GM18868 (cell line): ENCODE measurements at regions not wholly inside any gene's neighbourhood (a gene's known extent, or its start where the extent isn't known, plus 50 kb on each side); places are given as distances from the start of the nearest gene placed in this dataset.
"Not testable (repeated sequence)": the region's sequence is repeated elsewhere in the genome, so short reads cannot be mapped to it uniquely, and the experiment has no call there.

Experiments
- ATAC-seq: cut with Tn5 transposase; IDR thresholded peaks from one replicate; pipeline ENCODE4 v1.9.1; 2021; ENCODE audit warnings: mild to moderate bottlenecking, moderate library complexity; ENCODE audit not compliant: unreplicated experiment

DNA sequence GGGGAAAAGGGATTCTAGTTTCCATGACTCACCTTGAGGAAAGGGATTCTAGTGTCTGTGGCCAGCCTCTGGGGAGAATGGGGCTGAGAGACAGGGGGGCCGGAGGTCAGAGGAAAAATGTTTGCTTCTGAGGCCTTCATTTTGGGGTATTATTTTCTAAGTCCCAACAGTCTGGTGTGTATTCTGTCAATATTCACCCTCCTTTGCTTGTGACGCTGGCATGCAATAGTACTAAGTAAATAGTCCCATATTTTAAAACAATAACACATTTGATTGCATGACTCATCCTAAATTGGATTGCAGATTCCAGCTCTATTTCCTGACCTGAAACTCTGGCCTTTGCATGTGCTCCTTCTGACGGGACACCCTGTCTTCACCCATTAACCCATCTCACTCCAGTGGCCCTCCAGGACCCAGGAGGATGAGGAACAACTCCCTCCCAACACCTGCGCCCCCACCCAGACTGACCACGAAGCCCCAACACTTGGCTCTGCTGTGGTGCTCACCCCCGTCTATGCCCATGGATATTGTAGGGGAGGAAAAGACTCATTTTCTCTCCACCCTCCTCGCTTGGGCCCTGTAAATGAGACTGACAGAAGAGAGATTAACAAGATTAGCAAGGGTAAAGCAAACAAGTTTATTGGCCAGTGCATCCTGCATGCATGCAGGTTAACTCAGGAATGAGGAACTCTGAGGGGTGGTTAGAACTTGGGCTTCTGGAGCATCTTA lies 495.6 kb upstream of the KLF6 start:
- no peak for ATAC-seq

DNA sequence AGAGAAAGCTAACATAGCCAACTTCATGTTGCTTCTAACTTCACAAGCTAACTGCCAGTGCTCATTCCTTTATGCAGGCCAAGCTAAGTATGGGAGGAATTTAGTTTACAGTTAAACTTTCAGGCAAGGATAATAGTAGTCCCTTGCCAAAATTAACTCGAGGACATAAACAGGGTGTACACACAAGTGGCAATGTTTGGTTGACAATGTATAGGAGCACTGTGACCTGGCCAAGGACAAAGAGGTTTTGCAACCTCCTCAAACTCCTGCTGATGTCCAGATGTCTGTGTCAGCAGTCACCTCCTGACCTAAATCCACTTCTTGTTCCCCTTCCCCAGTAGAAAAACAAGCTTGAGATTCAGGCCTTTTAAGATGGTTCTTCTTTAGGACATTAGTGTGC lies 494.6 kb upstream of the KLF6 start:
- ATAC-seq, result no peak

DNA sequence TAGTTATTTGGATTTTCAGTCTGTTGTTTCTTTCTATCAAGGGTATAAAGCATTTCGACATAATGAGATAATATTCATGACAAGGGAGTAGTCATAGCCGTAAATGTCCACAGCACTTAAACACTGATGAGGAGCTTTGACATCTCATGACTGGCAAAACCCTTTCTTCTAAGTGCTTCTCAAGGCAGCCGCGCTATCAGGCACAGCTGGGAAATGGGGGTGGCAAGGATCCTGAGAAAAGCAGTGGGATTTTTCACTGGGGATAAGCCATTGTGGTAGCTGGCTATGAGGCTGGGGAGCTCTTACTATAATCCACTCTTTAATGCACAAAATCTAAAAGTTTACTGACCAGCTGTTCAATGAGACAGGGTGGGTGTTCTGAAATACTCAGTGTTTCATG lies 493.2 kb upstream of the KLF6 start:
- ATAC-seq, result no peak

DNA sequence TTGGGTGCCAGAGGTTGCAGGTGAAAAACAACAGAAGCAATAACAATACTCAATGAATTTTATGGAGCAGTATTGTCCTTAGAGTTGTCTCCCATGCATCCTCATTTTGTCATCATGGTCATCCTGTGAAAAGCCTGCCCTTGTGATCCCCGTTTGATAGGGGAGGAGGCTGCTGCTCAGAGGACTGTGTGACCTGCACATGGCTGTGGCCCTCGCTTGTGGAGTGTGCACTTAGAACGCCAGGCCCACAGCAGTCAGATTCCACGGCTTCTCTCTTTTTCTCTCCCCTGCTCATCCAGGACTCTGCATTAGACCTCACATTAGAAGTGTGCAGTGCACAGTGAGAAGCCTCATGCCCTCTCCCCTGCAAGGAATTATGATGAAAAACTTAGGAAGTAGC lies 491.1 kb upstream of the KLF6 start:
- ATAC-seq, result no peak

DNA sequence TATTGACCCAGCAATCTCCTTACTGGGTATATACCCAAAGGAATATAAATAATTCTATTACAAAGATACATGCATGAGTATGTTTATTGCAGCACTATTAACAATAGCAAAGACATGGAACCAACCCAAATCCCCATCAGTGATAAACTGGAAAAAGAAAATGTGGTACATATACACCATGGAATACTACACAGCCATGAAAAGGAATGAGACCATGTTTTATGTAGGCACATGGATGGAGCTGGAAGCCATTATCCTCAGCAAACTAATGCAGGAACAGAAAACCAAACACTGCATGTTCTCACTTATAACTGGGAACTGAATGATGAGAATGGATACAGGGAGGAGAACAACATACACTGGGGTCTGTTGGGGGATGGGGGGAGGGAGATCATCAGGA lies 489.7 kb upstream of the KLF6 start:
- ATAC-seq, result not testable (repeated sequence)

DNA sequence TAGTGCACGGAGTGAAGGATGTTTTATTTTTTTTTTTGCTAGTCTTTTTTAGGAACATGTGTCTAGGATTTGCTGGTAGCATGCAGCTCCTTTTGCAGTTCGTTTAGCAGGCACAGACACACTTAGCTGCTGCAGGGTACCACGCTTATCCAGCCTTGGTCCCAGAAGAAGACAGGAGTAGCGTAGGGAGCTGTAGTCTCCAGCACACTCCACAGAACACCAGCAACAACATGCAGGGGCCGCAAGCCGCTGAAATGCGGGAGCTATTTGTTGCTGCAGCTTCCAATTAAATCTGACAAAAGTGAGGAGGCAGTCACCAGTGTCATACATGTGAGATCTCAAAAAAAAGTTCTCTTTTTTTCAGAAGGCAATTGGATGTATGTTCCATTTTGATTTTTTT lies 486.2 kb upstream of the KLF6 start:
- no peak for ATAC-seq

DNA sequence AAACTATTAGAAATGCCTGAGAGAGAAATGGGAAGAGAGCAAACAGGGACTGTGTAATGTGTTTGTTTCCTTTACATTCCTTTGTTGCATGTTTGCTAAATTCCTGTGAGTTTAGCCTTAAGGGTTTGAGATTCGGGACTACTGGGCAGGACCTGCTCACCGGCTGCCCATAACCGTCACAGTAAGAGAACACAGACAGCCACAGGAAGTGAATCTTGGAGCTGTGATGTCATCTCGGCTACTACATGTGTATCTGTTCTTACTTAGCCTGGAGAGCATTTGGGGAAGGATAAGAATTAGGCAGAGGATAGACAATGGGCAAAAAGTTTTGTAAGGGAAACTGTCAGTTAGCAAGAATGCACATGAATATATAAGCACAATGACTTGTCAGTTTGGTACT lies 485.1 kb upstream of the KLF6 start:
- no peak for ATAC-seq

DNA sequence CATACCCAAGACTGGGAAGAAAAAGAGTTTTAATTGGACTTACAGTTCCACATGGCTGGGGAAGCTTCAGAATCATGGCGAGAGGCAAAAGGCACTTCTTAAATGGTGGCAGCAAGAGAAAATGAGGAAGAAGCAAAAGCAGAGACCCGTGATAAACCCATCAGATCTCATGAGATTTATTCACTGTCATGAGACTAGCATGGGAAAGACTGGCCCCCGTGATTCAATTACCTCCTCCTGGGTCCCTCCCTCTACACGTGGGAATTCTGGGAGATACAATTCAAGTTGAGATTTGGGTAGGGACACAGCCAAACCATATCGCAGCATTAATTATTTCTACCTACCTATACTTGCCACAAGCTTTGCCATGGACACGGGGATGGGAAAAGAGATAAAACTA lies 483.5 kb upstream of the KLF6 start:
- not testable (repeated sequence) for ATAC-seq

DNA sequence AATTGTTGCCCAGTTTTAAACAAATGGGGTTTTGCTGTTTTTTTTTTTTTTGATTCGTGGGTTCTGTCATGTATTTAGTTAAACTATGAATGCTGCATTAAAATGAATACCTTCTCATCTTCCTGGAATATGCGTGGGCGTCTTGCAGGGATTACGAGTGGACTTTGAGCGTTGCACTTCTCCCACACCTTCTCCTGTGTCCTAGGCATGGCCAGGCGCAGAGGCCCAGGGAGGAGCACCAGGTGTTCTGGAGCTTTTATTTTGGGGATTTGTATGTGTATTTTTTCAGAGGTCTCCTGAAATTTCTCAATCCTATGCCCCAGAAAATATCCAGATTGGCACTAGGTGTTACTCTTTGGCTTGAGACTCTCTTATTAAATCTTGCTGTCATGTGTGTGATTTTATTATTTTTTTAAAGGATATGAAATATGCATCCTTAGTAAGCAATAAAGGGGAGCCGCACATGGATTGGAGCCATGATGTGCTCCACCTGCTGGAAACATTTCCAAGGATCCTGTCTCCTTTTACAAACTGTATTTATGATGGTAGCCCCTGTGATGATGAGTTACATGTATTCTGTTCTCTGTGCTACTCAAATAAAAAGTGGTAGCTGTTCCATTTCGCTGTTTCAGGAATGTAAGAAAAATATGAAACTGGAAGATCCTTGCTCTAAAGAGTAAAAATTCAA lies 482.2 kb upstream of the KLF6 start:
- no peak for ATAC-seq

DNA sequence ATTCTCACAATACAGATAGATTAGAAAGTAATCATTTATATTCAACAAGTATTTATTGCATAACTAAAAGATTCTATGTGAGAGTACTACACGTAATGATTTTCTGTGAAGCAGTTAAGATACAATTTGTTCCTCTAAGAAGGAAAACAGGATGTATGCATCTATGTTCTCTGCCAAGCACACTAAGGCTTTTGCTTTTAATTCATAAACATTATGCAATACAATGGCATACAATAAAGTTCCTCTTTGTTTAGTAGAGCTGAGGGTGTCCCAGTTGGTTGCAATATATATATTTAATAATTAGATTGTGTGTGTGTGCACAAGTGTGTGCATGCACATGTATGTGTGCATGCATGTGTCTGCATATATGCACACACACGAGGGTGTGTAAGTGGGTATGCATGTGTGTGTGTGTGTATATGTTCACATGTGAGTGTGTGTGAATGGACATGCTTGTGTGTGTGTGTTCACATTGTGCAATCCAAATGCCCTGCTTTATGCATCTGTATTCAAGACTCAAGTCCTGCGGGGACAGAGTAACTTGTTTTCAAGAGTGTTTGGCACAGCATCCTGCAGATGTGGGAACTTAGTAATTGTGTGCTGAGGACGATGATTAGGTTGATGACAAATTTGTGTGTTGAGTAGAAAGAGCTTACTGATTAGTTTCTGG lies 481.5 kb upstream of the KLF6 start:
- ATAC-seq, result no peak

DNA sequence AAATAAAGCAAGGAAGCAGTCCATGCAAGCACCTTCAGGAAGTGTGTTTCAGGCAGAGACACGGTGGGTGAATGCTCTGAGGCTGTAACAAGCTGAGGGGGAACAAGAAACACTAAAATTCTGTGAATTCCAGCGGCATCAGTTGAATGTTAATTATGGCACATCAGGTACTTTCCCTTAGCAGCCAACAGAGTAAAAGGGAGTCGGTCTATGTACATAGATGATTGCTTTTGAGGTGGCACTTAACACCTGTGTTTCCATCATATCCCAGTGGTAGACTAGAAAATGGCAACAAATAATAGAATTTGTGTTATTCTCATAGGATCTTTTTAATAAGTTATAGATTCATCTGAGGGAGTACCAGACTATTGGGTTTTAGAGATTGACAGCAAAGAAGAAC lies 481.0 kb upstream of the KLF6 start:
- ATAC-seq, result no peak

DNA sequence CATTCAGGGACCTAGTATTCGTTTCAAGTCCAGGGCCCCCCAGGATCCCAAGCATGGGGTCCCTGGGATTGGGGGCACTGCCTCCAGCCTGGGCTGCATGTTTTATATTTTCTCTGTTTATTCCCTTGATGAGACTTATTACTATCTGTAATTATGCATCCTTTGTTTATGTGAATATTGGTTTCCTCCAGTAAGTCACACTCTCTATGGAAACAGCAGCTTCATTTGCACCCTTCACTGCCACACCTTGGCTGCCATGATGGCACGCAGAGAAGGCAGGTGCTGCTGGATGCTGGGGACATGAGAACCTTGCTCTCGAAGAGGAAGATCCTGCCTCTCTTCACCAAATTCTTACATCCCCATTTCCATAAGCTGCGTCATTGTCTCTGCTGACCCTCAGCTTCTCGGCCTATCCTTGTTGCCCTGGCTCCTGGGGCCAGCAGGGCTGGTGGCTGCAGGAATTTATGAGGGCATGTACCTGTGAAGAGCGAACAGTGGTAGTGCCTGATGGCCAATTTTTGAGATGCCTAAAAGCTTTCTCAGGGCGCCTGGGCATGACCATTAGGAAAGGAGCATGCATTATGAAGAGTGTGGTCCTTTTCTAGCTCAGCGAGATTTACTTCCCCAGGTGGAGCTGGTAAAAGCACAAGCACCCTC lies 479.3 kb upstream of the KLF6 start:
- no peak for ATAC-seq

DNA sequence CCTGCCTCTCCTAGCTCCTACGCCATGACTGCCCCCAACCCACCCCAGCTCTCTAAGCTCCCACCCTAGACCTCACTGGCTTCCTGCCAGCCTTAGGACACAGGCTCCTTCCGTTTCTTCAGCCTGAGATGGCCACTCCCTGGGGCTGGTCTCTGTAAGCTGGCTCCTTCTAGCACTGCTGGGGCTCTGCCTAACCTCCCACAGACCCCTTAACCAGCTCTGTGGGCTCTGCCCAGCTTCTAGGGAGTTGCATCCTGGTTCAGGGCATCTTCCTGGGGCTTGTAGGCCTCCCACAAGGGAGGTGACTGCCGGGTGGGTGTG lies 478.6 kb upstream of the KLF6 start:
- ATAC-seq, result no peak

DNA sequence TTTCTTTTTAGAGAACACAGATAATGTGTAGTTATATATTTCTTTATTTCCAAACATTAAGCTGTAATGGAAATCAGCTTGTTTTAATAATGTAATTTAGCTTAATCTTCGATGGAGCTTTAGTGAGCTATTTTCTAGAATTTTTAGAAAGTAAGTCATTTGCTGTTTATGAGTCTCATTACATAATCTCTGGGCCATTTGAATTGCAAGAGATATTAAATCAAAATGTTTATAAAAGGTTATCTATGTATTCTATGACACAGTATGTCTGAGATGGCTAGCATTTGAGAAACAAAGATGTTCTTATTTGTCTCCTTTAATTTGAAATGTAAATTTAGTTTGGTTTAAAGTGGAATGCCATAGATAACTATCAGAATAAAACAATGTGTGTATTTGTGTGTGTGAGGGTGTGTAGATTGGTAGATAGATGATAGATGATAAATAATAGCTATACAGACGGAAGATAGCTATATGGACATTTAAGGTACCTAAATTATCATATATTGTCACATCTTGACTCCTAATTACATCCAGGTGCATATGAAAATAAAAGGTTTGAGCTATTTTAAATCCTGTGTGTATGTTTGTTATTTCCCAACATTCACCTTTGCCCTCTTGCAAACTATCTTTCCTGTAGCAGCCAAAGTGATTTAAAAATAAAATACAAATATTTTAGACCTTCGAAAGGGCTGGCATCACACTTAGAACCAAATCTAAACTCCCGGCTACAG lies 478.0 kb upstream of the KLF6 start:
- no peak for ATAC-seq

DNA sequence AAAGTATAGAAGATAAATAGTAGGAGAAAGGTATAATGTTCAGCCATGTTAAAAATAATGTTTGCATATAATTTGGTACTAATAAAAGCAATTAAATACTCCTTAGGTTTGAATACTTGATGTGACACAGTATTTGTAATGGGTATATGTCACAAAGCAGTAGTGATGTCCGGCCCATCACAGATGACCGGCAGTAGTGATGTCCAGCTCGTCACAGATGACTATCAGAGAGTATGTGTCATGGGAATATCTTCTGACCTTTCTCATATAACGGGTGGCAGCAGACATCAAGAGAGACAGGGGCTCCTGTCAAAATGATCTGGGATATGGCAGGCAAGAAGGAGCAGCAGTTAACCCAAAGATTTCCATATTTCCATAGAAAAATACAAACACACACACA lies 477.4 kb upstream of the KLF6 start:
- ATAC-seq, result no peak

DNA sequence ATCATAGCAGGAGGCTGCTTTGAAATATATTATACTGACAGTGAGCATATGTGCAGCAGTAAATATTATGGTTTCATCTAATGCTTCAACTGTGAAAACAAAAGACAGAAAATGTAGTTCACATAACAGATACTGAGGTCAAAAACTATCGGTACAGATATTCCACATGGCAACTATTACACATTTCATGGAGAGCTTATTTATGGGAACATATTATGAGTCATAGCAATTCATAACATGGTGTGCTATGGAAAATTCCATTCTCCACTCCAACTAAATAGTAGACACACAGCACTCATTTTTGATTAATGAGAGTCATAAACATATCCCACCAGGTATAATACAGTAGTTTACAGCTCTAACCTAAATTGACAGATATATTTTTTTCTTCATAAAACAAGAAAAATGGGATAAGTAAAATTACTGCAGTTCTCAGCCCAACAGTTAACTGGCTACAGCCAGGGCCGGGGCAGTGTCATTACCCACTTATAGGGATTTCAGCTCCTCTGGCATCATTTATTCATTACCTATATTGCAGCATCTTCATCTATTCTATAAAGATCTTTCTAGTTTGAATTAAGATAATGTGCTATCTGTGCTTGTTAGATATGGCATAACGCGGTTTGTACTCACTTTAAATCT lies 475.6 kb upstream of the KLF6 start:
- ATAC-seq, result no peak

DNA sequence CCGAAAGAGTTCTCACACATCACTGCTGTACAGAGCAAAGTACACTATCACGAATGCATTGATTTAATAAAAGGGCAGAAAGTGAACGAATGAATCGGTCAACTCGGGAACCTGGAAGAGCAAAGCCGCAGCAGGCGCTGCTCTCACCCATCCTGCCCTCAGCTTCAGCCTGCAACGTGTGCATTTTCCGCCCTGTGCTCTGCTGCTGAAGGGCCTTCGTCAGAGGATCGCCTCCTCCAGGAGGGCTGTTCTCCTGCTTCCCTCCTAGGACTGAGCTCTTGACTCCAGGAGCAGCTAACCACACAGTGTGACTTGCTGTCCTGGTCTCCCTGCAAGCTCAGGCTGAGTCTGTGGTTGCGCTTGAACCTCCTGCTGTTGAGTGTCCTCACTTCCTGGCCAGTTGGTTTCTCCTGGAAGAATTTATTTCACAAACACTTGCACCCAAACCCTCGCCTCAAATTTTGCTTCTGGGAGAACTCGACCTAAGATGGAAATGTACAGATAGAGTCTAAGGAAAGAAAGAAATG lies 473.0 kb upstream of the KLF6 start:
- ATAC-seq, result no peak

DNA sequence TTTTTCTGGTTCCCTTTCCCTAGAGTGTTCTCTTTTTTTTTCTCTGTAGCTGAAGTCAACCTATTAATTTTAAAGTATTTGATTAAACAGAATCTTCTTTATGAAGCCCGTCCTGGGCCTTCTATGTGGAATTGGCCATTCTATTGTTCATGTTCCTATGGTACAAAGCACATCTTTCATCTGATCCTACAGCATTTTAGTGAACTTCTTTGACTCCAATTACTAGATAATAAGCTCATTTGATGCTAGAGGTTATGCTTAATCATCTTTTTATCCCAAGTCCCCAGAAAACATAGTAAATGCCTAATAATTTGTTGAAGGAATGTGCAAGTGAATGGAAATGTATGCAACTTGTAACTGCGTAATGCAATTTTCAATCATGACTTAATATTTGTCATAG lies 472.0 kb upstream of the KLF6 start:
- ATAC-seq, result no peak

DNA sequence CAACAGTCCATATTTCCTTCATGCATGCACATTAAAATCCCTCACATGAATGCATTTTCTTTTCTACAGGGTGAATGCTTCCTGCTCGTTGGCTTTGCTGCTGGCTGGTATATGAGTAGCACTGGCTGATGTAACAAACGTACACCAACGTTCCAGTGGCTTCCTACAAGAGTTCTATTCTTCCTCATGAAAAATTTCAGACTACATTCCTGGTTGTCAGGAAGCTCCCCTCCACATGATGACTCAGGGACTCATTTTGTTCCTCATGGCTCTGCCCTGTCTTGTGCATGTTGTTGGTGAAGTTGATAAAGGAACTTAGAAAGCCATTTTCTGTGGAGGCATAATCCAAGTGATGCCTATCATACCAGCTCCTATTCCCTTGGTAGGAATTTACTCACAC lies 470.7 kb upstream of the KLF6 start:
- no peak for ATAC-seq
